ENCODE measurements at regions not wholly inside any gene's neighbourhood (a gene's known extent, or its start where the extent isn't known, plus 50 kb on each side); places are given as distances from the start of the nearest gene placed in this dataset.
"Not testable (repeated sequence)": the region's sequence is repeated elsewhere in the genome, so short reads cannot be mapped to it uniquely, and the experiment has no call there.

GRCh38 chr2:186984966-186985365 is 136.0 kb upstream of the ZSWIM2 start:
- no peak for ATAC-seq

- no peak for ATAC-seq
These were observed 135.5 kb upstream of the ZSWIM2 start for GRCh38 chr2:186984481-186984880.

- ATAC-seq, result no peak
These were observed 132.0 kb upstream of the ZSWIM2 start for GRCh38 chr2:186980787-186981550.

- ATAC-seq, result peak; percentile 80
These were observed 131.1 kb upstream of the ZSWIM2 start for GRCh38 chr2:186980117-186980442.

GRCh38 chr2:186979439-186980116 is 130.6 kb upstream of the ZSWIM2 start:
- ATAC-seq, result no peak

GRCh38 chr2:186977433-186978045 is 128.6 kb upstream of the ZSWIM2 start:
- ATAC-seq, result no peak

GRCh38 chr2:186976329-186976728 is 127.4 kb upstream of the ZSWIM2 start:
- no peak for ATAC-seq

GRCh38 chr2:186972281-186972970 is 123.5 kb upstream of the ZSWIM2 start:
- ATAC-seq, result no peak

GRCh38 chr2:186968277-186968676 is 119.3 kb upstream of the ZSWIM2 start:
- ATAC-seq, result no peak

- no peak for ATAC-seq
These were observed 117.0 kb upstream of the ZSWIM2 start for GRCh38 chr2:186966015-186966414.

- ATAC-seq, result no peak
These were observed 113.2 kb upstream of the ZSWIM2 start for GRCh38 chr2:186962085-186962747.

GRCh38 chr2:186960241-186960640 is 111.3 kb upstream of the ZSWIM2 start:
- ATAC-seq, result not testable (repeated sequence)

- no peak for ATAC-seq
These were observed 110.5 kb upstream of the ZSWIM2 start for GRCh38 chr2:186959486-186959885.

GRCh38 chr2:186950694-186951093 is 101.7 kb upstream of the ZSWIM2 start:
- ATAC-seq, result no peak

- ATAC-seq, result no peak
These were observed 100.8 kb upstream of the ZSWIM2 start for GRCh38 chr2:186949726-186950256.

- ATAC-seq, result no peak
These were observed 98.5 kb upstream of the ZSWIM2 start for GRCh38 chr2:186947516-186947915.

GRCh38 chr2:186946896-186947467 is 98.0 kb upstream of the ZSWIM2 start:
- no peak for ATAC-seq

GRCh38 chr2:186941853-186942252 is 92.9 kb upstream of the ZSWIM2 start:
- no peak for ATAC-seq

- ATAC-seq, result no peak
These were observed 91.5 kb upstream of the ZSWIM2 start for GRCh38 chr2:186940463-186940862.

GRCh38 chr2:186934420-186934819 is 85.5 kb upstream of the ZSWIM2 start:
- ATAC-seq, result no peak

GRCh38 chr2:186927867-186928191 is 78.9 kb upstream of the ZSWIM2 start:
- no peak for ATAC-seq

GRCh38 chr2:186927185-186927866 is 78.4 kb upstream of the ZSWIM2 start:
- no peak for ATAC-seq
